ENCODE measurements at regions not wholly inside any gene's neighbourhood (a gene's known extent, or its start where the extent isn't known, plus 50 kb on each side); places are given as distances from the start of the nearest gene placed in this dataset.

- no peak for TF ChIP-seq CTCF (IDR thresholded peaks at IDR 0.05; ENCODE audit: insufficient read depth, low read length, severe bottlenecking)
- FAIRE-seq: no peak
- no peaks in the 10 kb centered on the region for H3K36me3 ChIP-seq (ENCODE audit: control insufficient read depth, insufficient read depth, low read length)
- H3K4me3 ChIP-seq (ENCODE audit: low read depth, low read length): no peak overlapping the region
- DNase-seq (ENCODE audit: low read depth): peak; percentile 7
- H3K27me3 ChIP-seq (ENCODE audit: control insufficient read depth, insufficient read depth, low read length): no peaks in the 10 kb centered on the region
These were observed 580.7 kb upstream of the GJE1 start for GRCh38 chr6:141552031-141552430.

GRCh38 chr6:141551318-141551717, 581.4 kb upstream of the GJE1 start:
- no peak for TF ChIP-seq CTCF (IDR thresholded peaks at IDR 0.05; ENCODE audit: insufficient read depth, low read length, severe bottlenecking)
- FAIRE-seq (no peak), DNase-seq (ENCODE audit: low read depth) (no peak)
- no peak overlapping the region for H3K4me3 ChIP-seq (ENCODE audit: low read depth, low read length)
- no peaks in the 10 kb centered on the region for H3K36me3 ChIP-seq (ENCODE audit: control insufficient read depth, insufficient read depth, low read length)
- no peaks in the 10 kb centered on the region for H3K27me3 ChIP-seq (ENCODE audit: control insufficient read depth, insufficient read depth, low read length)

- Histone ChIP-seq H3K27me3 (ENCODE audit: control insufficient read depth, insufficient read depth, low read length) (no peaks in the 10 kb centered on the region), H3K36me3 (ENCODE audit: control insufficient read depth, insufficient read depth, low read length) (no peaks in the 10 kb centered on the region), H3K4me3 (ENCODE audit: low read depth, low read length) (no peak overlapping the region)
- no peak for FAIRE-seq
- no peak for TF ChIP-seq CTCF (IDR thresholded peaks at IDR 0.05; ENCODE audit: insufficient read depth, low read length, severe bottlenecking)
- no peak for DNase-seq (ENCODE audit: low read depth)
These were observed 582.3 kb upstream of the GJE1 start for GRCh38 chr6:141550471-141550870.

GRCh38 chr6:141548966-141549365, 583.8 kb upstream of the GJE1 start:
- H3K27me3 ChIP-seq (ENCODE audit: control insufficient read depth, insufficient read depth, low read length): no peaks in the 10 kb centered on the region
- DNase-seq (ENCODE audit: low read depth) (peak; percentile 100), FAIRE-seq (no peak)

GRCh38 chr6:141541581-141542324, 591.0 kb upstream of the GJE1 start:
- TF ChIP-seq CTCF (IDR thresholded peaks at IDR 0.05; ENCODE audit: insufficient read depth, low read length, severe bottlenecking): no peak
- Histone ChIP-seq H3K4me3 (ENCODE audit: low read depth, low read length) (no peak overlapping the region), H3K36me3 (ENCODE audit: control insufficient read depth, insufficient read depth, low read length) (no peaks in the 10 kb centered on the region), H3K27me3 (ENCODE audit: control insufficient read depth, insufficient read depth, low read length) (no peaks in the 10 kb centered on the region)
- FAIRE-seq: no peak
- no peak for DNase-seq (ENCODE audit: low read depth)

More at GRCh38 chr6:141548966-141549365, 583.8 kb upstream of the GJE1 start:
- Histone ChIP-seq H3K36me3 (ENCODE audit: control insufficient read depth, insufficient read depth, low read length) (no peaks in the 10 kb centered on the region), H3K4me3 (ENCODE audit: low read depth, low read length) (no peak overlapping the region)
- TF ChIP-seq CTCF (IDR thresholded peaks at IDR 0.05; ENCODE audit: insufficient read depth, low read length, severe bottlenecking): no peak

GRCh38 chr6:141540207-141540606, 592.5 kb upstream of the GJE1 start:
- Histone ChIP-seq H3K27me3 (ENCODE audit: control insufficient read depth, insufficient read depth, low read length) (no peaks in the 10 kb centered on the region), H3K36me3 (ENCODE audit: control insufficient read depth, insufficient read depth, low read length) (no peaks in the 10 kb centered on the region), H3K4me3 (ENCODE audit: low read depth, low read length) (no peak overlapping the region)
- no peak for TF ChIP-seq CTCF (IDR thresholded peaks at IDR 0.05; ENCODE audit: insufficient read depth, low read length, severe bottlenecking)
- DNase-seq (ENCODE audit: low read depth) (no peak), FAIRE-seq (no peak)

Data from bronchial epithelial cell (primary cell).